HepG2 (cell line): ENCODE measurements at regions not wholly inside any gene's neighbourhood (a gene's known extent, or its start where the extent isn't known, plus 50 kb on each side); places are given as distances from the start of the nearest gene placed in this dataset.

Experiments used
- ATAC-seq: fragments of 200-7000 bp; cut with Tn5 transposase; 3 replicates; pipeline ENCODE4 v1.9.1; 2020; ENCODE audit warnings: mild to moderate bottlenecking, moderate library complexity
- BruUV-seq: library from RNA; stranded (reverse); fragments of 400-500 nt; replicated peaks from 2 replicates; lab custom pipeline; 2021; lab: Mats Ljungman, UMichigan
- CTCF ChIA-PET: fragments of 300-600 bp; formaldehyde crosslinking; extraction: SDS; loops from one replicate; lab custom pipeline; 2021; ENCODE audit warnings: low total read pairs, inconsistent platforms, low intra/inter-chr PET ratio; lab: Yijun Ruan, JAX
- POLR2A ChIA-PET: fragments of 350-600 bp; sonication (Branson Sonifier 250); formaldehyde crosslinking; loops from one replicate; lab custom pipeline; 2020; ENCODE audit warnings: antibody characterized with exemption, inconsistent platforms; lab: Yijun Ruan, JAX
- DNase-seq: peaks from one replicate; pipeline ENCODE4 v3.0.0-alpha.2; 2015; ENCODE audit warnings: low spot score
- FAIRE-seq: peaks from 3 replicates; lab custom pipeline; 2011; peaks lifted over from hg19 to GRCh38; lab: Jason Lieb, UNC
- H2AFZ ChIP-seq: one replicate; pipeline ENCODE4 v1.6.1; 2011; ENCODE audit warnings: low read length, inconsistent platforms
- H3K27ac ChIP-seq: fragments of 300-600 bp; 3 replicates; pipeline ENCODE4 v1.8.0; 2011; ENCODE audit warnings: mixed run types, mild to moderate bottlenecking, mixed read lengths, low read length, inconsistent platforms; ENCODE audit not compliant: insufficient read depth; ENCODE audit errors: extremely low read length
- H3K27me3 ChIP-seq, 2 experiments: fragments of 200-600 bp in 1 of 2; 2 replicates in 1 of 2; 3 replicates in 1 of 2; pipeline versions ENCODE4 v1.6.0 to v1.8.0; 2011; ENCODE audit warnings: low read length in 2 of 2, mild to moderate bottlenecking in 2 of 2, moderate library complexity in 2 of 2, inconsistent platforms in 1 of 2; ENCODE audit not compliant: insufficient read depth in 2 of 2, control insufficient read depth in 1 of 2
- H3K36me3 ChIP-seq, 2 experiments: fragments of 200-600 bp in 1 of 2; replicated peaks in 1 of 2; 2 replicates in 1 of 2; 3 replicates in 1 of 2; pipeline versions ENCODE4 v1.5.1 to v1.8.0; 2011; ENCODE audit warnings: low read length in 2 of 2, inconsistent platforms in 1 of 2; ENCODE audit not compliant: insufficient read depth in 2 of 2, control insufficient read depth in 1 of 2
- H3K4me1 ChIP-seq: 2 replicates; pipeline ENCODE4 v1.5.1; 2012; ENCODE audit warnings: low read length, inconsistent platforms; ENCODE audit not compliant: insufficient read depth
- H3K4me2 ChIP-seq: 2 replicates; pipeline ENCODE4 v1.6.0; 2011; ENCODE audit warnings: low read depth, low read length, inconsistent platforms
- H3K4me3 ChIP-seq, 3 experiments: fragments of 200-600 bp in 1 of 3; sonication (generic), shearing (Covaris generic) in 1 of 3; replicated peaks in 1 of 3; 2 replicates each; pipeline ENCODE4 v1.5.1; 2011 to 2016; ENCODE audit warnings: low read length in 3 of 3, inconsistent platforms in 2 of 3, low read depth in 2 of 3, mild to moderate bottlenecking in 2 of 3, control low read depth in 1 of 3, mixed read lengths in 1 of 3; ENCODE audit not compliant: insufficient read depth in 1 of 3
- H3K79me2 ChIP-seq: one replicate; pipeline ENCODE4 v1.6.1; 2011; ENCODE audit warnings: low read length, inconsistent platforms; ENCODE audit not compliant: insufficient read depth
- H3K9ac ChIP-seq: 2 replicates; pipeline ENCODE4 v1.6.0; 2011; ENCODE audit warnings: mild to moderate bottlenecking, low read depth, low read length, inconsistent platforms; ENCODE audit not compliant: insufficient read depth
- H3K9me3 ChIP-seq: 2 replicates; pipeline ENCODE4 v1.5.1; 2012; ENCODE audit warnings: mild to moderate bottlenecking, low read length
- H4K20me1 ChIP-seq: 2 replicates; pipeline ENCODE4 v1.6.0; 2011; ENCODE audit warnings: inconsistent platforms, mild to moderate bottlenecking, low read length, moderate library complexity; ENCODE audit not compliant: insufficient read depth
- ADNP ChIP-seq: sonication (generic); formaldehyde crosslinking; IDR thresholded peaks from 2 replicates; pipeline ENCODE4 v1.4.0; 2020; ENCODE audit warnings: missing genetic modification reagents
- AGO1 ChIP-seq: fragments of 200-400 bp; formaldehyde crosslinking; IDR thresholded peaks from 2 replicates; pipeline ENCODE4 v1.6.1; 2017; ENCODE audit warnings: mild to moderate bottlenecking, low read depth, low read length, moderate library complexity; ENCODE audit not compliant: poor library complexity, severe bottlenecking
- CCDC6 ChIP-seq: sonication (generic); formaldehyde crosslinking; IDR thresholded peaks from 2 replicates; pipeline ENCODE4 v1.8.1; 2022; ENCODE audit warnings: mild to moderate bottlenecking, missing genetic modification reagents, moderate library complexity
- HNRNPK ChIP-seq: fragments of 200-400 bp; formaldehyde crosslinking; IDR thresholded peaks from 2 replicates; pipeline ENCODE4 v1.6.1; 2018; ENCODE audit warnings: low read length, low read depth, moderate library complexity, mild to moderate bottlenecking; ENCODE audit not compliant: poor library complexity, severe bottlenecking
- IRF1 ChIP-seq: sonication (generic); formaldehyde crosslinking; IDR thresholded peaks from 2 replicates; pipeline ENCODE4 v1.4.0; 2020; ENCODE audit warnings: low read depth, mild to moderate bottlenecking, missing genetic modification reagents
- KDM1A ChIP-seq: IDR thresholded peaks from 2 replicates; pipeline ENCODE4 v1.6.1; 2016; ENCODE audit warnings: missing compliant biosample characterization
- MEF2D ChIP-seq: sonication (generic); formaldehyde crosslinking; IDR thresholded peaks from 2 replicates; pipeline ENCODE4 v1.5.1; 2020; ENCODE audit warnings: mild to moderate bottlenecking, missing genetic modification reagents
- MXD4 ChIP-seq: IDR thresholded peaks from 2 replicates; pipeline ENCODE4 v1.6.1; 2016; ENCODE audit warnings: mild to moderate bottlenecking, missing biosample characterization, missing genetic modification reagents
- SAFB2 ChIP-seq: sonication (generic); formaldehyde crosslinking; IDR thresholded peaks from 2 replicates; pipeline ENCODE4 v1.5.1; 2020; ENCODE audit warnings: missing genetic modification reagents, low read depth, mild to moderate bottlenecking, borderline replicate concordance
- SP2 ChIP-seq: sonication (generic); formaldehyde crosslinking; IDR thresholded peaks from 2 replicates; pipeline ENCODE4 v1.5.1; 2020; ENCODE audit warnings: mild to moderate bottlenecking, missing genetic modification reagents
- YEATS2 ChIP-seq: sonication (generic); formaldehyde crosslinking; IDR thresholded peaks from 2 replicates; pipeline ENCODE4 v1.4.0; 2020; ENCODE audit warnings: missing genetic modification reagents, borderline replicate concordance
- ZFP36L1 ChIP-seq: sonication (generic); formaldehyde crosslinking; IDR thresholded peaks from 2 replicates; pipeline ENCODE4 v1.8.0; 2022; ENCODE audit warnings: mild to moderate bottlenecking, missing genetic modification reagents, moderate library complexity
- ZFY ChIP-seq: sonication (generic); formaldehyde crosslinking; IDR thresholded peaks from 2 replicates; pipeline ENCODE4 v1.4.0; 2020; ENCODE audit warnings: missing genetic modification reagents
- ZIK1 ChIP-seq: sonication (generic); formaldehyde crosslinking; IDR thresholded peaks from 2 replicates; pipeline ENCODE4 v1.5.0; 2020; ENCODE audit warnings: mild to moderate bottlenecking, low read depth, missing genetic modification reagents, borderline replicate concordance
- ZNF343 ChIP-seq: sonication (generic); formaldehyde crosslinking; IDR thresholded peaks from 2 replicates; pipeline ENCODE4 v1.4.0; 2020; ENCODE audit warnings: mild to moderate bottlenecking, missing genetic modification reagents
- ZNF430 ChIP-seq: sonication (generic); formaldehyde crosslinking; IDR thresholded peaks from 2 replicates; pipeline ENCODE4 v1.9.0; 2021; ENCODE audit warnings: mild to moderate bottlenecking, missing genetic modification reagents
- ZNF460 ChIP-seq: sonication (generic); formaldehyde crosslinking; IDR thresholded peaks from 2 replicates; pipeline ENCODE4 v1.5.1; 2020; ENCODE audit warnings: missing genetic modification reagents, mild to moderate bottlenecking, borderline replicate concordance
- ZNF761 ChIP-seq: sonication (generic); formaldehyde crosslinking; conservative IDR thresholded peaks from 2 replicates; pipeline ENCODE4 v1.4.0; 2020; ENCODE audit warnings: mild to moderate bottlenecking, missing genetic modification reagents
- WGBS: methylation state at CpG from one replicate; pipeline ENCODE4 v1.1.6; 2017; ENCODE audit warnings: low lambda C conversion rate; 5-methylcytosine and 5-hydroxymethylcytosine counted together
- in situ Hi-C: cut with HindIII; loops from 2 replicates; pipeline ENCODE4 v1.10.0; 2017; ENCODE audit warnings: low pct_unique_long_range_greater_than_20kb; ENCODE audit not compliant: extremely low pct_ligation_motif_present
- intact Hi-C: fragments of 100-400 bp; cut with micrococcal nuclease; formaldehyde crosslinking; loops from one replicate; pipeline ENCODE4 v1.10.0; 2022; ENCODE audit not compliant: unreplicated experiment
- TF ChIP-seq, protein P1 (sequence below): sonication (generic); formaldehyde crosslinking; IDR thresholded peaks from 2 replicates; pipeline ENCODE4 v1.4.0; 2020; ENCODE audit warnings: mild to moderate bottlenecking, low read depth, missing genetic modification reagents

- no peak for TF ChIP-seq IRF1 (CRISPR knock-in tag)
- no peak for TF ChIP-seq ZNF430 (CRISPR knock-in tag)
- no peak for TF ChIP-seq SP2
- TF ChIP-seq SAFB2 (CRISPR knock-in tag), result no peak
- TF ChIP-seq, all 625 proteins: peak for 0
Observed at GRCh38 chr13:55062662-55063061, 2034.0 kb downstream of the OLFM4 start (continued).

GRCh38 chr13:55067946-55068345 is 2039.3 kb downstream of the OLFM4 start:
- POLR2A ChIA-PET, result no interaction called here
- peaks cover 30% of the 10 kb centered on the region for H3K9me3 ChIP-seq
- no peak overlapping the region for H2AFZ ChIP-seq
- H3K79me2 ChIP-seq, result no peaks in the 10 kb centered on the region
- in situ Hi-C loops, result no loop called here
- DNase-seq (no peak), ATAC-seq (no peak), FAIRE-seq (no peak)
- no TSS peak for BruUV-seq
- H3K9ac ChIP-seq, result no peak overlapping the region
- H3K27ac ChIP-seq, result no peak overlapping the region
- H3K4me2 ChIP-seq, result no peak overlapping the region
- CTCF ChIA-PET, result no interaction called here
- no peaks in the 10 kb centered on the region for H3K4me1 ChIP-seq
- TF ChIP-seq ZNF460 (CRISPR knock-in tag) (no peak), ZIK1 (CRISPR knock-in tag) (no peak), ZFP36L1 (CRISPR knock-in tag) (no peak), KDM1A (no peak), AGO1 (no peak), ADNP (no peak), ZFY (CRISPR knock-in tag) (no peak), ZNF343 (no peak), ZNF761 (CRISPR knock-in tag) (no peak), MXD4 (CRISPR knock-in tag) (no peak), HNRNPK (no peak), MEF2D (no peak), CCDC6 (CRISPR knock-in tag) (no peak), YEATS2 (CRISPR knock-in tag) (no peak)
- TF ChIP-seq, protein P1, sequence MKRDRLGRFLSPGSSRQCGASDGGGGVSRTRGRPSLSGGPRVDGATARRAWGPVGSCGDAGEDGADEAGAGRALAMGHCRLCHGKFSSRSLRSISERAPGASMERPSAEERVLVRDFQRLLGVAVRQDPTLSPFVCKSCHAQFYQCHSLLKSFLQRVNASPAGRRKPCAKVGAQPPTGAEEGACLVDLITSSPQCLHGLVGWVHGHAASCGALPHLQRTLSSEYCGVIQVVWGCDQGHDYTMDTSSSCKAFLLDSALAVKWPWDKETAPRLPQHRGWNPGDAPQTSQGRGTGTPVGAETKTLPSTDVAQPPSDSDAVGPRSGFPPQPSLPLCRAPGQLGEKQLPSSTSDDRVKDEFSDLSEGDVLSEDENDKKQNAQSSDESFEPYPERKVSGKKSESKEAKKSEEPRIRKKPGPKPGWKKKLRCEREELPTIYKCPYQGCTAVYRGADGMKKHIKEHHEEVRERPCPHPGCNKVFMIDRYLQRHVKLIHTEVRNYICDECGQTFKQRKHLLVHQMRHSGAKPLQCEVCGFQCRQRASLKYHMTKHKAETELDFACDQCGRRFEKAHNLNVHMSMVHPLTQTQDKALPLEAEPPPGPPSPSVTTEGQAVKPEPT (CRISPR knock-in tag), result no peak
- H3K4me3 ChIP-seq, result no peak overlapping the region
- H4K20me1 ChIP-seq, result no peaks in the 10 kb centered on the region
- H3K27me3 ChIP-seq, result no peaks in the 10 kb centered on the region
- 3% methylated on average over 1 of the region's 1 CpG for WGBS
- intact Hi-C loops, result no loop called here
- H3K36me3 ChIP-seq, result no peaks in the 10 kb centered on the region
